ENCODE measurements at regions not wholly inside any gene's neighbourhood (a gene's known extent, or its start where the extent isn't known, plus 50 kb on each side); places are given as distances from the start of the nearest gene placed in this dataset.

DNA sequence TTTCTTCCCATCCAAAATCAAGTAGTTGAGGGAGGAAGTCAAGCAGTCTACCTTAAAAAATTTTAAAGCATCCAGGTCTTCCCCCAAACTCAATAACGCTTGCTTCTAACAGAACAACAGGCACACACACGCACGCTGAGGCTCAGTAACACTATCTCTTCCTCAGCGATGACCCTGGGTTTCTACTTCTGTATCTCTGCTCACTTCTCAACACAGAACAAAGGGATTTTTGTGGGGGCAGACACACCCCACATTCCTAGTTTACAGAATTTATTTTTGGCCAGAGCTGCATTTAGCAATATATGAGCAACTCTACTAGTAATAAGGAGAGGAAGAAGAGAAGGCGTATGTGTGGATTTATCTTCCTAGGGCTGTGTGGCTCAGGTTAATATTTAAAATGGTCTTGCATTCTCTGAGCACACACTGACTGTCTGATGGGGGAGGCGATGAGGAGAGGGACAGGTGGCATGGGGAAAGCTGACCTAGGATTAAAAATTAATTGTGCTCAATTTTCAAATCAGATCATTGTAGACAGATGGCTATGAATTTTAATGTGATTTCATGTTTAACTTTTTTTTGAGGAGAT lies 71.3 kb upstream of the PPM1B start:
- Histone ChIP-seq H3K9ac (replicated peaks in 1 of 4; ENCODE audit: extremely low read depth in 1 of 4, low read depth in 3 of 4, low read length in 3 of 4) (no peak overlapping the region), H3K27me3 (replicated peaks in 1 of 4; ENCODE audit: control insufficient read depth in 3 of 4, extremely low read depth in 1 of 4, insufficient read depth in 3 of 4, low read length in 3 of 4) (no peaks in the 10 kb centered on the region; a peak in 1 of 7 replicates), H3K36me3 (ENCODE audit: control insufficient read depth in 2 of 4, insufficient read depth in 4 of 4, low read length in 3 of 4) (no peaks in the 10 kb centered on the region), H2AK5ac (ENCODE audit: low read depth, low read length) (no peak overlapping the region), H3K79me1 (ENCODE audit: low read depth, low read length) (no peaks in the 10 kb centered on the region), H3K23ac (ENCODE audit: insufficient read length) (no peak overlapping the region), H3K14ac (ENCODE audit: insufficient read length) (no peak overlapping the region), H2BK5ac (ENCODE audit: low read depth, low read length) (no peak overlapping the region), H3K9me3 (ENCODE audit: insufficient read depth in 2 of 2, low read depth in 1 of 2, low read length in 1 of 2) (peaks cover 4% of the 10 kb centered on the region in 2 experiments; a peak in 2 of 4 replicates), H2AFZ (ENCODE audit: low read length) (0 out of 2 replicates have a peak overlapping the region, but pooled peaks have one; percentile 2), H2BK15ac (ENCODE audit: low read length) (no peak overlapping the region), H4K8ac (ENCODE audit: extremely low read depth, insufficient read depth, low read length) (no peak overlapping the region), H3K4me3 (ENCODE audit: extremely low read depth in 1 of 4, insufficient read depth in 2 of 4, low read depth in 3 of 4, low read length in 4 of 4) (no peak overlapping the region), H3K4ac (replicated peaks; ENCODE audit: insufficient read length, low read depth, low read length) (no peak overlapping the region), H3K27ac (ENCODE audit: low read depth, low read length) (no peak overlapping the region), H3K56ac (replicated peaks; ENCODE audit: insufficient read length, low read depth, low read length) (no peak overlapping the region), H3K18ac (ENCODE audit: extremely low read depth, low read length) (no peak overlapping the region), H4K20me1 (replicated peaks in 1 of 2; ENCODE audit: control insufficient read depth in 1 of 2, insufficient read depth in 2 of 2, low read length in 2 of 2) (no peaks in the 10 kb centered on the region), H2BK120ac (replicated peaks; ENCODE audit: low read depth, low read length) (no peak overlapping the region), H2BK20ac (ENCODE audit: low read length) (no peak overlapping the region), H3K4me1 (replicated peaks in 1 of 4; ENCODE audit: control insufficient read depth in 3 of 4, insufficient read depth in 4 of 4, low read length in 3 of 4) (no peaks in the 10 kb centered on the region), H3K79me2 (ENCODE audit: control insufficient read depth in 1 of 2, insufficient read depth in 2 of 2, low read length in 2 of 2) (no peaks in the 10 kb centered on the region), H4K5ac (ENCODE audit: insufficient read length, low read depth, low read length) (no peak overlapping the region), H4K91ac (replicated peaks; ENCODE audit: insufficient read length, low read length) (no peak overlapping the region), H2BK12ac (ENCODE audit: low read depth, low read length) (no peak overlapping the region), H3K4me2 (ENCODE audit: insufficient read depth in 1 of 2, low read depth in 2 of 2, low read length in 2 of 2) (no peak overlapping the region), H3K23me2 (ENCODE audit: low read depth, low read length) (no peaks in the 10 kb centered on the region)
- WGBS, 2 experiments (ENCODE audit: extremely low coverage in 1 of 2, insufficient coverage in 1 of 2, insufficient read length in 1 of 2, insufficient replicate concordance in 2 of 2, low coverage in 1 of 2, low lambda C conversion rate in 2 of 2, missing lambda C conversion rate in 1 of 2): 89% methylated on average over 6 of the region's 6 CpGs; no CpG with 5 or more reads in 1 of the 2 experiments
- no peak for TF ChIP-seq SIX5 (IDR thresholded peaks at IDR 0.05; ENCODE audit: low read depth, low read length)
- TF ChIP-seq, protein P1, sequence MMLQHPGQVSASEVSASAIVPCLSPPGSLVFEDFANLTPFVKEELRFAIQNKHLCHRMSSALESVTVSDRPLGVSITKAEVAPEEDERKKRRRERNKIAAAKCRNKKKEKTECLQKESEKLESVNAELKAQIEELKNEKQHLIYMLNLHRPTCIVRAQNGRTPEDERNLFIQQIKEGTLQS (IDR thresholded peaks at IDR 0.05; ENCODE audit: insufficient read depth, low read depth, low read length): no peak
- TF ChIP-seq TCF12 (IDR thresholded peaks at IDR 0.05; ENCODE audit: low read depth, low read length): no peak
- no peak for TF ChIP-seq SUZ12 (IDR thresholded peaks at IDR 0.05; ENCODE audit: low read length)
- TF ChIP-seq TAF7 (optimal IDR thresholded peaks at IDR 0.05; ENCODE audit: borderline replicate concordance, low read depth, low read length): no peak
- TF ChIP-seq CREB1 (IDR thresholded peaks at IDR 0.05): no peak
- no peak for TF ChIP-seq KDM5A (IDR thresholded peaks at IDR 0.05; ENCODE audit: low read length)
- no peak for TF ChIP-seq NRF1 (IDR thresholded peaks at IDR 0.05; ENCODE audit: low read depth, low read length)
- TF ChIP-seq BACH1 (IDR thresholded peaks at IDR 0.05; ENCODE audit: low read length): no peak
- TF ChIP-seq ASH2L (IDR thresholded peaks at IDR 0.05; ENCODE audit: low read length): no peak
- DNase-seq (ENCODE audit: low read depth in 1 of 2, low spot score in 2 of 2) (no peak), FAIRE-seq (no peak)
- ChIA-PET POLR2A (ENCODE audit: partially characterized antibody) (interaction anchor here (1.3 to 1.4 kb wide), 2 partner anchors 9 to 73 kb away, joined by 3 to 6 read pairs; no protein-coding TSS in a partner anchor), CTCF (ENCODE audit: partially characterized antibody) (interaction anchor here (0.6 to 1.7 kb wide), 6 partner anchors 9 to 287 kb away, joined by 3 to 5 read pairs (median 4); no protein-coding TSS in a partner anchor)
